ENCODE measurements at regions not wholly inside any gene's neighbourhood (a gene's known extent, or its start where the extent isn't known, plus 50 kb on each side); places are given as distances from the start of the nearest gene placed in this dataset.
"Not testable (repeated sequence)": the region's sequence is repeated elsewhere in the genome, so short reads cannot be mapped to it uniquely, and the experiment has no call there.

- DNase-seq, result no peak
- Mint-ChIP-seq H3K36me3 (ENCODE audit: low read depth) (no peaks in the 10 kb centered on the region), H3K27ac (no peak overlapping the region), H3K9me3 (no peaks in the 10 kb centered on the region), H3K4me1 (no peaks in the 10 kb centered on the region), H3K4me3 (no peak overlapping the region), H3K27me3 (no peaks in the 10 kb centered on the region)
- intact Hi-C loops (cut with micrococcal nuclease), result no loop called here
Observed at GRCh38 chr11:64428693-64429092, 69.7 kb downstream of the RPS6KA4 start.

GRCh38 chr11:64429970-64430369, 71.0 kb downstream of the RPS6KA4 start:
- DNase-seq, result no peak
- no peak overlapping the region for H3K4me3 Mint-ChIP-seq
- H3K27me3 Mint-ChIP-seq, result no peaks in the 10 kb centered on the region
- intact Hi-C loops (cut with micrococcal nuclease), result no loop called here
- no peaks in the 10 kb centered on the region for H3K36me3 Mint-ChIP-seq (ENCODE audit: low read depth)
- H3K4me1 Mint-ChIP-seq, result no peaks in the 10 kb centered on the region
- H3K9me3 Mint-ChIP-seq, result no peaks in the 10 kb centered on the region
- H3K27ac Mint-ChIP-seq, result no peak overlapping the region

DNA sequence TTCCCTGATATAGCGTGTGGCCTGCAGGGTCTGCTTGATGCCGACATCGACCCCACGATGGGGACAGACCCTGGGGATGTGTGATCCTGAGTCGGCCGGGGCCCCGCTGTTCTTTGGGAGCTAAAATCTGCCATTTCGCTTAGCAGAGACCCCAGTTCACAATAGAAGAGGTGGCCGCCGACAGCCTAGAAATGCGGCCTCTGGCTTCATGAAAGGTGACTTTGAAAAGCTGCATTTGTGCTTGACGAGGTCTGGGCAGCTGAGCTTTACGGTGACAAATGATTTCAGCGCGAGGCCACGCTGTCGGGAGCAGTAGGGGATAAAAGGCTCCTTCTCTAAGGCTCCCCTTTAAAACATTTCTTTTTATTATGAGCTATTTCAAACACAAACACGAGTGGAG, 71.7 kb downstream of the RPS6KA4 start:
- Mint-ChIP-seq H3K4me1 (no peaks in the 10 kb centered on the region), H3K36me3 (ENCODE audit: low read depth) (no peaks in the 10 kb centered on the region), H3K27ac (no peak overlapping the region), H3K27me3 (no peaks in the 10 kb centered on the region), H3K9me3 (no peaks in the 10 kb centered on the region), H3K4me3 (no peak overlapping the region)
- no peak for DNase-seq
- intact Hi-C loops (cut with micrococcal nuclease), result no loop called here

GRCh38 chr11:64436000-64436399, 77.0 kb downstream of the RPS6KA4 start:
- intact Hi-C loops (cut with micrococcal nuclease), result no loop called here
- no peak for DNase-seq

GRCh38 chr11:64437426-64437825, 78.5 kb downstream of the RPS6KA4 start:
- no peak overlapping the region for H3K27ac Mint-ChIP-seq

More at GRCh38 chr11:64436000-64436399, 77.0 kb downstream of the RPS6KA4 start:
- Mint-ChIP-seq H3K4me3 (no peak overlapping the region), H3K27me3 (peaks cover 8% of the 10 kb centered on the region), H3K4me1 (no peaks in the 10 kb centered on the region), H3K9me3 (no peaks in the 10 kb centered on the region), H3K27ac (no peak overlapping the region), H3K36me3 (ENCODE audit: low read depth) (no peaks in the 10 kb centered on the region)

DNA sequence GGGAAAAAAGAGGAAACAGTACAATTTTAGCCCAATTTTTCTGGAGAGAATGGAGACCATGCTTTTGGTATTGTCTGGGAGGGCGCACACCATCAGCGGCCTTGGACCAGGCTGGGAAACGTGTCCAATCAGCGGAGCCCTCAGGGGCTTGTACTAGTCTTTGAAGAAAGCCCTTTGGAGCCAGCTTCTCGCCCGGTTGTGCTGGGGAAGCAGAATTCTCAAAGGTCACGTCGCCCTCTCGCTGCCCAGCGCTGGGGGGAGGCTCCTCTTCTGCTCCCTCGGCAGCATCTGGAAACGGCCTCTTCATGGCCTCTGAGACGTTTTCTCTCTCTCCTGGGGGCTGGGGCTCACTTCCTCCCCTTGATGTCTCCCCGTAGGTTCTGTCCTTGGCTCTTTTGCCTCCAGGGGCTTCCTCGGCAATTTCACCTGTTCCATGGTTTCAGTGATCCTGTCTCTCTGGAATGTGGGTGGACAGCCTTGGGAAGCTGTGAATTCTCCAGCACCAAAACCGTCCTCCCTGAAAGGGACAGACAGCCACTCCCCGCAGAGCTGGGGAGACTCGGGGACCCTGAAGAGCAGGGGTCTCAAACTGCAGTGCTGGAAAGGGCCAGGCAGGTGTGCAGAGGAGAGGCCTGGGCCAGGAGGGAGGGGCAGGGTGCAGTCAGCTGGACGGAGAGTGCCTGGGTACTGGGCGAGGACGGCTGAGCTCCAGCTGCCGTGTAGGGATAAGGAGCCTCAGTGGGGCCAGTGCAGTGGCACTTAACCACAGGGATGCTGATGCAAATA, 80.2 kb downstream of the RPS6KA4 start:
- DNase-seq, result no peak
- intact Hi-C loops (cut with micrococcal nuclease), result no loop called here
- H3K4me1 Mint-ChIP-seq, result no peaks in the 10 kb centered on the region
- no peaks in the 10 kb centered on the region for H3K9me3 Mint-ChIP-seq
- H3K27ac Mint-ChIP-seq, result no peak overlapping the region
- H3K27me3 Mint-ChIP-seq, result peaks cover 12% of the 10 kb centered on the region
- H3K36me3 Mint-ChIP-seq (ENCODE audit: low read depth), result no peaks in the 10 kb centered on the region
- no peak overlapping the region for H3K4me3 Mint-ChIP-seq

More at GRCh38 chr11:64437426-64437825, 78.5 kb downstream of the RPS6KA4 start:
- no peaks in the 10 kb centered on the region for H3K4me1 Mint-ChIP-seq
- DNase-seq, result no peak
- H3K27me3 Mint-ChIP-seq, result peaks cover 8% of the 10 kb centered on the region
- H3K9me3 Mint-ChIP-seq, result no peaks in the 10 kb centered on the region
- no peaks in the 10 kb centered on the region for H3K36me3 Mint-ChIP-seq (ENCODE audit: low read depth)
- intact Hi-C loops (cut with micrococcal nuclease), result no loop called here
- no peak overlapping the region for H3K4me3 Mint-ChIP-seq

DNA sequence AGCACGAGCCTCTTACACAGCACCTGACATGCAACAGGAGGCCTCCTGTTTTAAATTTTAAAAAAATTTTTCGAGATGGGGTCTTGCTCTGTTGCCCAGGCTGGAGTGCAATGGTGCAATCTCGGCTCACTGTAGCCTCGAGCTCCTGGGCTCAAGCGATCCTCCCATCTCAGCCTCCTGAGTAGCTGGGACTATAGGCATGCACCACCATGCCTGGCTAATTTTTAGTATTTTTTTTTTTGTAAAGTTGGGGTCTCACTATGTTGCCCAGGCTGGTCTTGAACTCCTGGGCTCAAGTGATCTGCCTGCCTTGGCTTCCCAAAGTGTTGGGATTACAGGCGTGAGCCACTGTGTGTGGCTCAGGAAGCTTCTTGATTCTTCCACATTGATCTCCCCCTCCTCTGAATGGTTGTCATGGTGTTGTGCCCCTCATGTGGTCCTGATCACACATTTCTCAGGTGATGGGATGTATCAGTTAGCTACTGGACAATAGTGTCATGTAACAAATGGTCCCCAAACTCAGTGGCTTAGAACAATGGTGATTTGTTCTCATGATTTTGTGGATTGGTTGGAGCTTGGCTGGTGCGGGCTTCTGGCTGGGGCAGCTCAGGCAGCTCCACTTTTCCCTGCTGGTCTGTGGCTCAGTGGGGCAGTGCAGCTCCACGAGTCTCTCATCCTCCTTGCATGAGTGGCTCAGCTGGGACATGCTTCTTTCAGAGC, 81.0 kb downstream of the RPS6KA4 start:
- H3K4me1 Mint-ChIP-seq; DNase-seq; H3K4me3 Mint-ChIP-seq; intact Hi-C loops (cut with micrococcal nuclease); H3K9me3 Mint-ChIP-seq; H3K27ac Mint-ChIP-seq; H3K36me3 Mint-ChIP-seq (ENCODE audit: low read depth): not testable (repeated sequence)
- peaks cover 13% of the 10 kb centered on the region for H3K27me3 Mint-ChIP-seq

DNA sequence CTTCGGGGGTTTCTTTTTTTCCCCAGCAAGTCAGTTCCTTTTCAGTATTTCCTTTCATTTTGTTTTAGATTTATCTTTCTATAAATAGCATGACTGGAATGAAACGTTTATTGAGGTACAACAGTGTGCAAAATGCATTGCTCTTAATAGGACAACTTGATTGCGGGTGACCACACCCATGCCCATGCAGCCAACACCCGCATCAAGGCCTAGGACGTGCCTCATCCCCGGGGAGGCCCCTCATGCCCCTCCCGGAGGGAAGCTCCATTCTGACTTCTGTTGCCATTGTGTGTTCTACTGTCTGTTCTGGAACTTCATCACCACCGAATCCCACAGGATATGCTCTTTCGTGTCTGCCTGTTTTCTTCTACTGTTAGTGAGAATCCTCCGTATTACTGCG, 82.2 kb downstream of the RPS6KA4 start:
- H3K9me3 Mint-ChIP-seq, result no peaks in the 10 kb centered on the region
- H3K27me3 Mint-ChIP-seq, result peaks cover 13% of the 10 kb centered on the region
- intact Hi-C loops (cut with micrococcal nuclease), result no loop called here
- DNase-seq, result no peak
- no peaks in the 10 kb centered on the region for H3K4me1 Mint-ChIP-seq
- no peak overlapping the region for H3K27ac Mint-ChIP-seq
- H3K36me3 Mint-ChIP-seq (ENCODE audit: low read depth), result no peaks in the 10 kb centered on the region
- H3K4me3 Mint-ChIP-seq, result no peak overlapping the region

DNA sequence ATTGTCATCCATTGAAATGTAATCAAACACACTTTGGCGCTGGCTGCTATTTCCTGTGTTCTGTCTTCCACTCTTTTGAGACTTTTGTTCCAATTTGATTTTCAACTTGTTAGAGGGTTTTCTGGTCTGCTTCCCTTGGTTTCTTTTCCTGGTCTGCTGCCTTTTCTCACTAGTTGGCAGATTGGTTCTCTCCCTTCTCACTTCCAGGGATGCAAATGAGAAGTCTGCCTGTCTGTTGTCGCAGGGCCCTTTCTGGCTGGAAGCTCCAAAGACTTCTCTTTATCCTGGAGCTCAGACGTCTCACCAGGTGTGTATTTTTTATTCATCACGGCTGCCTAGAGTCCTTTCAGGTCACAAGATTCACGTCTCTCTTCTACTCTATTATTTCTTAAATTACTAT, 84.0 kb downstream of the RPS6KA4 start:
- Mint-ChIP-seq H3K27ac (no peak overlapping the region), H3K27me3 (peaks cover 18% of the 10 kb centered on the region), H3K4me1 (peaks cover 3% of the 10 kb centered on the region), H3K36me3 (ENCODE audit: low read depth) (no peaks in the 10 kb centered on the region), H3K9me3 (no peaks in the 10 kb centered on the region), H3K4me3 (no peak overlapping the region)
- intact Hi-C loops (cut with micrococcal nuclease), result no loop called here
- no peak for DNase-seq

GRCh38 chr11:64444838-64445441, 86.0 kb downstream of the RPS6KA4 start:
- Mint-ChIP-seq H3K36me3 (ENCODE audit: low read depth) (no peaks in the 10 kb centered on the region), H3K9me3 (no peaks in the 10 kb centered on the region), H3K4me1 (peaks cover 16% of the 10 kb centered on the region), H3K27me3 (peaks cover 25% of the 10 kb centered on the region), H3K27ac (no peak overlapping the region), H3K4me3 (no peak overlapping the region)
- intact Hi-C loops (cut with micrococcal nuclease), result no loop called here
- no peak for DNase-seq

DNA sequence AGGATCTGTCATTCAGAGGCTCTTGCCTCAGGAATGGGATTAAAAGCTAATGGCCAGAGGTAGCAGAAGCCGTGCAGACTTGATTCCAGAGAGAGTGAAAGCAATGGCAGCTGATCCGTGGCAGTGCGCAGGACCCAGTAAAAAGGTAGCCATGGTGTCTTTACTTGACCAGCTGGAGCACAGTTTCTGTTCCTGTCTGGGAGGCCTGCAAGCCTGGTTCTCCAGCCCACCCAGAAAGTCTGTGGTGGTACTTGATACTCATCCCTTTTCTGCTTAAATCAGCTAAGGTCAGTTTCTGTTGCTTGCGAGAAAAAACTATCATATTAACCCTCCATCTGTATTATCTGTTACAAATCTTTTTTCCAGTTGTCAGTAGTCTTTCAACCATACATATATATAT, 86.7 kb downstream of the RPS6KA4 start:
- Mint-ChIP-seq H3K27ac (no peak overlapping the region), H3K9me3 (no peaks in the 10 kb centered on the region), H3K4me1 (peaks cover 16% of the 10 kb centered on the region), H3K36me3 (ENCODE audit: low read depth) (no peaks in the 10 kb centered on the region), H3K27me3 (peaks cover 27% of the 10 kb centered on the region), H3K4me3 (no peak overlapping the region)
- no peak for DNase-seq
- intact Hi-C loops (cut with micrococcal nuclease), result no loop called here

DNA sequence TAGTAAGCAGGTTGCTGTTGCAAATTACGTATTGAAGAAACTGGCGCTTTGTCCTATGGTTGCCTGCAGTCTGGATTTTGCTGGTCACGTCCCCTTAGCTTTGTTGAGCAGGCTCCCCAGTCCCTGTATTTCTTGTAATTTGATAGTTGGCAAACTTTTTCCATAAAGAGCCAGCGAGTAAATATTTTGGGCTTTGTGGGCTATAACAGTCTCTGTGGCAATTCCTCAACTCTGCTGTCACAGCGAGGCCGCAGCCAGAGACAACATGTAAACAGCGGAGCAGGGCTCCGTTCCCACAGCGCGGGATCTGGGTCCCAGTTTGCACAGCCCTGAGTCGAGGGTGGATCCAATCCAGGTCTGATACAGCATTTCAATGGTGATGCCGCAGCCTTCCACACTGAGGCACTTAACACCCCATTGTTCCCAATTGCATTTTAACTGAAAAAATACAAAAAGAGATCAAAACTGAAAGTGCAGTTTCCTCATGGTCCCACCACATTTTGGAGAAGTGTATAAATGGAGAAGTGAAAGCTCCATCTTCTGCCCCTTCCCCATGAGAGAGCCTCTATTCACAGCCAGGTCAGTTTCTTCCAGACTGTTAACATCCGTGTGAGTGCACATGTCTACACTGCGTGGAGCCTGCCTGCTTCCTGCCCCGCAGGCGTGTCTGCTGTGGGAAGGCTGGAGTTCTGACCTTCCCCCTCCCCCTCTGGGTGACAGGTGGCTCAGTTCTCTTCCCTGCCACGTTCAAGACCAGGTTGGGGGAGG, 89.1 kb downstream of the RPS6KA4 start:
- Mint-ChIP-seq H3K4me1 (peaks cover 16% of the 10 kb centered on the region), H3K27ac (no peak overlapping the region), H3K27me3 (peaks cover 23% of the 10 kb centered on the region), H3K36me3 (ENCODE audit: low read depth) (no peaks in the 10 kb centered on the region), H3K9me3 (no peaks in the 10 kb centered on the region), H3K4me3 (peak overlapping the region; percentile 85)
- intact Hi-C loops (cut with micrococcal nuclease), result loop anchor here (2.0 kb wide), 1 partner anchor 205 kb away; no protein-coding TSS in a partner anchor
- peak; percentile 57 for DNase-seq

- peaks cover 22% of the 10 kb centered on the region for H3K27me3 Mint-ChIP-seq
- no peaks in the 10 kb centered on the region for H3K36me3 Mint-ChIP-seq (ENCODE audit: low read depth)
- H3K4me3 Mint-ChIP-seq, result peak overlapping the region; percentile 85
- no peaks in the 10 kb centered on the region for H3K9me3 Mint-ChIP-seq
- peak overlapping the region; percentile 5 for H3K27ac Mint-ChIP-seq
- intact Hi-C loops (cut with micrococcal nuclease), result loop anchor here (2.0 kb wide), 1 partner anchor 204 kb away; no protein-coding TSS in a partner anchor
- H3K4me1 Mint-ChIP-seq, result peaks cover 16% of the 10 kb centered on the region
- DNase-seq, result peak; percentile 92
Observed at GRCh38 chr11:64448599-64449380, 89.8 kb downstream of the RPS6KA4 start.
